ENCODE measurements at regions not wholly inside any gene's neighbourhood (a gene's known extent, or its start where the extent isn't known, plus 50 kb on each side); places are given as distances from the start of the nearest gene placed in this dataset.

DNA sequence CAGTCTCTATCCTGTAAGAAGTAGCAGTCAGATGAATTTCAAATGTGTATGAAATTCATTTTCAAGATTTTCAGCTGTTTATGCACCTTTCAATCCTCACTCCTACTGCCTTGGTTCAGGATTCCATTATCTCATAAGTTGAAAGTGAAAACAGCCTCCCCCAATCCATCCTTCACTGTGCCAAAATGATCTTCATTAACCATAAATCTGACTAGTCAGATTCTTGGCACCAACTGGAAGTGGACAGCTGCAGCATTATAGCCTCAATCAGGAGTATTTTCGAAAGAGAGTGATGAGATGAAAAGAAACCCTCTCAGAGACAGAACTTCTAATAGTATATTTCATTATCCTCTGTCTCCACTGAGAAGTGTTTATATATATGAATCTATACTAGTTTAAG lies 365.3 kb upstream of the PDGFD start:
- H3K4me2 ChIP-seq (replicated peaks; ENCODE audit: extremely low read depth, low read length, poor library complexity, severe bottlenecking) = no peak overlapping the region
- Mint-ChIP-seq H3K4me3 (no peak overlapping the region), H3K36me3 (no peaks in the 10 kb centered on the region), H3K27ac (no peak overlapping the region), H3K4me1 (peaks cover 18% of the 10 kb centered on the region), H3K9me3 (peaks cover 0 to 3% (median 0%) of the 10 kb centered on the region in 7 donors), H3K27me3 (ENCODE audit: low read depth in 3 of 3) (no peaks in the 10 kb centered on the region)
- no peak overlapping the region for H2AFZ ChIP-seq (ENCODE audit: insufficient read depth, low read depth, low read length, poor library complexity, severe bottlenecking)
- intact Hi-C loops (cut with micrococcal nuclease) = no loop called here
- no CpG with 5 or more reads among the region's 1 CpG for WGBS (ENCODE audit: insufficient coverage)
- TF ChIP-seq CTCF (IDR thresholded peaks at IDR 0.05) = no peak
- no peaks in the 10 kb centered on the region for H3K36me3 ChIP-seq (replicated peaks in 1 of 2; ENCODE audit: control insufficient read depth in 1 of 2, insufficient read depth in 2 of 2, low read length in 2 of 2)
- no peak overlapping the region for H3K9ac ChIP-seq (ENCODE audit: insufficient read depth, low read length, poor library complexity, severe bottlenecking)
- peaks cover 14 to 15% of the 10 kb centered on the region in 2 donors for H3K4me1 ChIP-seq (ENCODE audit: control insufficient read depth in 1 of 2, insufficient read depth in 2 of 2, low read length in 2 of 2)
- H3K27ac ChIP-seq (ENCODE audit: low read depth in 1 of 2, low read length in 2 of 2) = no peak overlapping the region
- H3K79me2 ChIP-seq (ENCODE audit: insufficient read depth, low read length) = no peaks in the 10 kb centered on the region
- no peak for DNase-seq
- no peak overlapping the region for H3K4me3 ChIP-seq (replicated peaks in 1 of 3; ENCODE audit: low read depth in 2 of 3, low read length in 3 of 3)
- H3K9me3 ChIP-seq (replicated peaks in 1 of 2; ENCODE audit: control insufficient read depth in 1 of 2, insufficient read depth in 1 of 2, low read length in 2 of 2) = no peaks in the 10 kb centered on the region
- H4K20me1 ChIP-seq (ENCODE audit: insufficient read depth, low read length) = no peaks in the 10 kb centered on the region
- H3K27me3 ChIP-seq (ENCODE audit: control insufficient read depth in 2 of 2, insufficient read depth in 2 of 2, low read length in 2 of 2) = no peaks in the 10 kb centered on the region

DNA sequence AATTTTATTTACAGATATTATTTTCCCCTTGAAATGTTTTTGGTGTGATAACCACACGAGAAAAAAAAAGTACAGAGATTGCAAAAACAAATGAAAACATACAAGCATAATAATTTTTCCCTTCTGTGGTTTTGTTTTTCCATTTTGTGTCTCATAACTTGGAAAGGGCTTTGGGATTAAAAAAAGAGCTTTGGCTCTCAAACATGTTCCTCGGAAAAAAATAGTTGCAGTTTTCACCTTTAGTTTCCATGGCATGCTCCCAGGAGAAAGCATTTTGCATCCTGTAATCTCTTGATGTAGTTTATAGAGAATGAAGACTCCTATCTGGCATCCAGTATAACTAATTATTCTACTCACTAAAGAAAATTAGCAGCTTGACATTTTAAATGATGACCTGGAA lies 362.1 kb upstream of the PDGFD start:
- Mint-ChIP-seq H3K9me3 (peaks cover 0 to 3% (median 0%) of the 10 kb centered on the region in 7 donors), H3K36me3 (no peaks in the 10 kb centered on the region), H3K4me3 (no peak overlapping the region), H3K27ac (no peak overlapping the region), H3K4me1 (no peaks in the 10 kb centered on the region), H3K27me3 (ENCODE audit: low read depth in 3 of 3) (no peaks in the 10 kb centered on the region)
- Histone ChIP-seq H2AFZ (ENCODE audit: insufficient read depth, low read depth, low read length, poor library complexity, severe bottlenecking) (no peak overlapping the region), H4K20me1 (ENCODE audit: insufficient read depth, low read length) (no peaks in the 10 kb centered on the region), H3K9ac (ENCODE audit: insufficient read depth, low read length, poor library complexity, severe bottlenecking) (no peak overlapping the region), H3K36me3 (replicated peaks in 1 of 2; ENCODE audit: control insufficient read depth in 1 of 2, insufficient read depth in 2 of 2, low read length in 2 of 2) (no peaks in the 10 kb centered on the region), H3K79me2 (ENCODE audit: insufficient read depth, low read length) (no peaks in the 10 kb centered on the region), H3K9me3 (replicated peaks in 1 of 2; ENCODE audit: control insufficient read depth in 1 of 2, insufficient read depth in 1 of 2, low read length in 2 of 2) (no peaks in the 10 kb centered on the region), H3K27me3 (ENCODE audit: control insufficient read depth in 2 of 2, insufficient read depth in 2 of 2, low read length in 2 of 2) (no peaks in the 10 kb centered on the region), H3K4me3 (replicated peaks in 1 of 3; ENCODE audit: low read depth in 2 of 3, low read length in 3 of 3) (no peak overlapping the region), H3K27ac (ENCODE audit: low read depth in 1 of 2, low read length in 2 of 2) (no peak overlapping the region), H3K4me2 (replicated peaks; ENCODE audit: extremely low read depth, low read length, poor library complexity, severe bottlenecking) (no peak overlapping the region), H3K4me1 (ENCODE audit: control insufficient read depth in 1 of 2, insufficient read depth in 2 of 2, low read length in 2 of 2) (no peaks in the 10 kb centered on the region)
- intact Hi-C loops (cut with micrococcal nuclease) = no loop called here
- WGBS (ENCODE audit: insufficient coverage) = no CpG with 5 or more reads among the region's 2 CpGs
- DNase-seq = no peak
- TF ChIP-seq CTCF (IDR thresholded peaks at IDR 0.05) = no peak

Data from CD14-positive monocyte (primary cell).